NB4 (cell line): ENCODE measurements at regions not wholly inside any gene's neighbourhood (a gene's known extent, or its start where the extent isn't known, plus 50 kb on each side); places are given as distances from the start of the nearest gene placed in this dataset.

Source experiments
- DNase-seq: peaks from one replicate; pipeline ENCODE4 v3.0.0; 2010; ENCODE audit warnings: low read depth
- H3K4me3 ChIP-seq: one replicate; pipeline ENCODE4 v1.5.1; 2011; ENCODE audit warnings: mild to moderate bottlenecking, low read depth, low read length, moderate library complexity
- MYC ChIP-seq: IDR thresholded peaks from 2 replicates; pipeline ENCODE4 v1.6.1; 2011; ENCODE audit warnings: low read depth, low read length
- POLR2A ChIP-seq: IDR thresholded peaks from 2 replicates; pipeline ENCODE4 v1.6.1; 2011; ENCODE audit warnings: mild to moderate bottlenecking; ENCODE audit not compliant: insufficient read length; ENCODE audit errors: extremely low read depth
- TF ChIP-seq, protein P1 (sequence below): IDR thresholded peaks from 2 replicates; pipeline ENCODE4 v1.6.1; 2011; ENCODE audit warnings: low read depth, low read length
- TF ChIP-seq, protein P2 (sequence below): IDR thresholded peaks from one replicate; pipeline ENCODE4 v1.5.1; 2012; ENCODE audit warnings: low read depth, low read length

DNA sequence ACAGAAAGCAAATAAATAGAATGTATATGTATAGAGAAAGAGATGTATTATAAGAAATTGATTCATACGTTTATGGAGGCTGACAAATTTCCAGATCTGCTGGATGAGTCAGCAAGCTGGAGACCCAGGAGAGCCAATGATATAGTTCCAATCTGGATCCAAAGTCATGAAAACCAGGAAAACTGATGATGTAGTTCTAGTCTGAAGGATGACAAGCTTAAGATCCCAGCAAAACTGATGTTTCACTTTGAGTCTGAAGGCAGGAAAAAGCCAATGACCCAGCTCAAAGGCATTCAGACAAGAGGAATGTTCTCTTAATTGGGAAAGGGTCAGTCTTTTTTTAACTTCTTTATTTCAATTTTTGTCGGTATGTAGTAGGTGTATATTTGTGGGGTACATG is 102.6 kb downstream of the LHFPL1 start:
- DNase-seq, result no peak
- TF ChIP-seq POLR2A (no peak), MYC (no peak)
- TF ChIP-seq, protein P1, sequence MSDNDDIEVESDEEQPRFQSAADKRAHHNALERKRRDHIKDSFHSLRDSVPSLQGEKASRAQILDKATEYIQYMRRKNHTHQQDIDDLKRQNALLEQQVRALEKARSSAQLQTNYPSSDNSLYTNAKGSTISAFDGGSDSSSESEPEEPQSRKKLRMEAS, result no peak
- TF ChIP-seq, protein P2, sequence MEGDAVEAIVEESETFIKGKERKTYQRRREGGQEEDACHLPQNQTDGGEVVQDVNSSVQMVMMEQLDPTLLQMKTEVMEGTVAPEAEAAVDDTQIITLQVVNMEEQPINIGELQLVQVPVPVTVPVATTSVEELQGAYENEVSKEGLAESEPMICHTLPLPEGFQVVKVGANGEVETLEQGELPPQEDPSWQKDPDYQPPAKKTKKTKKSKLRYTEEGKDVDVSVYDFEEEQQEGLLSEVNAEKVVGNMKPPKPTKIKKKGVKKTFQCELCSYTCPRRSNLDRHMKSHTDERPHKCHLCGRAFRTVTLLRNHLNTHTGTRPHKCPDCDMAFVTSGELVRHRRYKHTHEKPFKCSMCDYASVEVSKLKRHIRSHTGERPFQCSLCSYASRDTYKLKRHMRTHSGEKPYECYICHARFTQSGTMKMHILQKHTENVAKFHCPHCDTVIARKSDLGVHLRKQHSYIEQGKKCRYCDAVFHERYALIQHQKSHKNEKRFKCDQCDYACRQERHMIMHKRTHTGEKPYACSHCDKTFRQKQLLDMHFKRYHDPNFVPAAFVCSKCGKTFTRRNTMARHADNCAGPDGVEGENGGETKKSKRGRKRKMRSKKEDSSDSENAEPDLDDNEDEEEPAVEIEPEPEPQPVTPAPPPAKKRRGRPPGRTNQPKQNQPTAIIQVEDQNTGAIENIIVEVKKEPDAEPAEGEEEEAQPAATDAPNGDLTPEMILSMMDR, result no peak
- H3K4me3 ChIP-seq, result no peak overlapping the region

DNA sequence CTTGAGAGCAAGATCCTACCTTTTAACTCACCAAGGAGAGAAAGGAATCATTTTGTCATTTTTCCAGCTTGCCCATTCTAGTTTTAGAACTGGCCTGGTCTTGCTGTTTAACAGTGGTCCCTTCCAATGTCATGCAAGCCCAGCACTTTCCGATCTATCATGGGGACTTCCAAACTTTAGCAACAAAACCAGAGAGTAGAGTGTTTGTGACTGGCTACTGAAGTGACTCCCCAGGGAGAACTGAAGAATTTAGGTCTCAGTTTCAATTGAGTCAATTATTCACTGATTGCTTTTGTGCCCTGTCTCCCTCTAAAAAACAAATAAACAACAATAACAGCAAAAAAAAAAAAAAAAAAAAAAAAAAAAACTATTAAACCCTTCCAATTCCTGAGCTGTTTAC is 108.3 kb downstream of the LHFPL1 start:
- H3K4me3 ChIP-seq, result no peak overlapping the region
- TF ChIP-seq MYC (no peak), POLR2A (no peak)
- TF ChIP-seq, protein P1, result no peak
- TF ChIP-seq, protein P2, result no peak
- no peak for DNase-seq

DNA sequence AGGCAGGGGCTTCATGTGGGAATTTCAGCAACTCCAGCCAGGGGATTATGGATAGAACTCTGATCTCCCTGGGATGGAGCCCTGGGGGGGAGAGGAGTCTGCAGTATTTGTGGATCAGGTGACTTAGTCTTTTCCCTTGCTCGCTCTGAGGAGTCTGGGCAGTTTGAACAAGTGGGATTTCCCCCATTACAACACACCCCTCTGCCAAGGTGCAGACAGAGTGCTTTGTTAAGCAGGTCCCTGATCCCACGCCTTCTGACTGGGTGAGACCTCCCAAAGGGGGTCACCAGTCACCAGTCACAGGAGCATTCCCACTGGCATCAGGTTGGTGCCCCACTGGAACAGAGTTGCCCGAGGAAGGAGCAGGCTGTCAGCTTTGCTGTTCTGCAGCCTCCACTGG is 123.9 kb downstream of the LHFPL1 start:
- H3K4me3 ChIP-seq, result no peak overlapping the region
- TF ChIP-seq, protein P2, result no peak
- TF ChIP-seq POLR2A (no peak), MYC (no peak)
- TF ChIP-seq, protein P1, result no peak
- DNase-seq, result no peak

DNA sequence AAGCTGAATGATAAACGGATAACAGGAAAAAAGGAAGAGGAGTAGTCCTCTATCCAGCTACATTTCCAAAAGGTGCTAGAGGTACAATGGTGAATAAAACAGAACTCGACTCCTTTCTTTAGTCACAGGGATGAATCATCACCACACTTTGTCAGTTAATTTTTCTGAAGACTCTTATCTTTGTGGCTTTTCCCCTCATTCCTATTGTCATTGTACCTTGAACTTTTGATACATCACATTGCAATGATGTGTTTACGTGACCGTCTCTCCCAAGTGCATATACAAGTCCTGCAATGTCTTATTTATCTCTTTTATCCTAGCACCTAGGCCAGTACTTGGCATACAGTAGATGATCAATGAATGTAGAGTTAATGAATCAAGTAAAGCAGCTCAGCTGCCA is 134.7 kb downstream of the LHFPL1 start:
- TF ChIP-seq, protein P1, result no peak
- TF ChIP-seq MYC (no peak), POLR2A (no peak)
- TF ChIP-seq, protein P2, result no peak
- no peak for DNase-seq
- H3K4me3 ChIP-seq, result no peak overlapping the region

DNA sequence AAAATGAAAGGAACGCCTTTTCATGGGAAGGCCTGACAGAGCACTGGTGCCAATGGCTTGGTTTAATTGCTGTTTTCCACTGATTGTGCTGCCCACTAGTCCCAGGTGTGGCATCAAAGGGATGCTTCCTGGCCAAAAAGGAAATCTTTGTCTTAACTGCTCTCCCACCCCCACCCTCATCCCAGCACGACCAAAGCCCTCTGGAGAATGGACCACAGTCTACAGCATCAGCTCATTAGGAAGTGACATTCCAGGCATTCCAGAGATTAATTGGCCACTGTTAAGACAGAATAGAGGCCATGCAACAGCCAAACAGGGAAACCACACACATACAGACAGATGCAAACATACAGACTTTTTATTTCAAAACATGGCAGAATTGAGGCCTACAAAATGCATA is 143.2 kb downstream of the LHFPL1 start:
- TF ChIP-seq MYC (no peak), POLR2A (no peak)
- TF ChIP-seq, protein P2, result no peak
- TF ChIP-seq, protein P1, result no peak
- no peak for DNase-seq
- H3K4me3 ChIP-seq, result no peak overlapping the region

DNA sequence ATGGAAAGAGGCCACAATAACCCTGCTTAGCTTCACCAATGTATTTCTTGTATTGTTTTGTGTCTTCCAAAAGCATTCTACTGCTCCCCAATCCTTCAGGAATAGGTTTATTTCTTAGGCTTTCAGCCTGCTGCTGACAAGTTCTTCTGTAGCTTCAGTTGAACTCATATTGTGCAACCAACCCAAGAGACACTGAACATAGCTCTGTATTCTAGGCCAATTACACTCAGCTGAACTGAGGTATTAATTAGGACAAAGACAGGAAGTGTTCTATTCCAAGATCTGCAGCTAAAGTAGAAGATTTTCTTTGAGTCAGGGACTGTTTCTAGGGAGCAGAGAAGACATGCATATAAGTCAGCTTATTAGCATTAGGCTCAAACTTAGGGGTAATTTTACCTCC is 151.8 kb downstream of the LHFPL1 start:
- DNase-seq, result no peak
- no peak for TF ChIP-seq MYC
- no peak for TF ChIP-seq POLR2A
- TF ChIP-seq, protein P1, result no peak
- TF ChIP-seq, protein P2, result no peak
- no peak overlapping the region for H3K4me3 ChIP-seq
